ENCODE measurements at regions not wholly inside any gene's neighbourhood (a gene's known extent, or its start where the extent isn't known, plus 50 kb on each side); places are given as distances from the start of the nearest gene placed in this dataset.

DNA sequence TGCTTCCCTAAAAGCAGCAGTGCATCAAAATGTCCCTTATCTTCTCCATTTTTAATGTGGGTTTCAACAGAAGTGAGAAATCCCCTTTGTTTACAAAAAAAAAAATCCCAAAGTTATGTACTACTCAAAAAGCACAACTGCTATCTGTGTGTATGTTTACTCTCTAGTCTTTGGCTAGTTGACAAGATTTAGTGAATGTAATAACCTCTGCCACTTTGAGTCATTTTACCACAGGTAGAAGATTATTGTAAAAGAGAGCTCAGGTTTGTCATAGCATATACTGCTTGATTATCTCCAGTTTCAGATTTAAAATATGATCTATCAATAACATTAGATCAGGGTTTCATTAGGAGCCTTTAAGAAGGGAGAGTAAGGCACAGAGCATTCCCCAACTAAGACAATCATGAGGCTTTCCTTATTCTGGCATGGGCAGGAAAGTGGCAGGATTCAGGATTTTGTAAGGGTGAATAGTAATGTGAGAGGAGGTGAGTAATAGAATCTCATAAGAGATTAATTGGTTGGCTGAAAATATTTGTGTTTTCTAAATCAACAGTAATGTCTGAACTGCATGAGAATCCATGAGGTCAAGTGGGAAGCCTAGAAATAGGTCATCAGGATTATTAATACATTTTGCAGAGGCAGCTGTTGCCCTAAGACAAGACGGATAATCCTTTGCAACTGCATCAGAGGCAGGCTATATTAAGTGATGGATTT lies 1780.3 kb upstream of the LRRTM1 start:
- DNase-seq (no peak), ATAC-seq (no peak)
- H3K4me3 Mint-ChIP-seq: no peak overlapping the region
- H3K27me3 Mint-ChIP-seq: no peaks in the 10 kb centered on the region
- H3K36me3 Mint-ChIP-seq (ENCODE audit: low read depth): no peaks in the 10 kb centered on the region
- TF ChIP-seq, protein P1, sequence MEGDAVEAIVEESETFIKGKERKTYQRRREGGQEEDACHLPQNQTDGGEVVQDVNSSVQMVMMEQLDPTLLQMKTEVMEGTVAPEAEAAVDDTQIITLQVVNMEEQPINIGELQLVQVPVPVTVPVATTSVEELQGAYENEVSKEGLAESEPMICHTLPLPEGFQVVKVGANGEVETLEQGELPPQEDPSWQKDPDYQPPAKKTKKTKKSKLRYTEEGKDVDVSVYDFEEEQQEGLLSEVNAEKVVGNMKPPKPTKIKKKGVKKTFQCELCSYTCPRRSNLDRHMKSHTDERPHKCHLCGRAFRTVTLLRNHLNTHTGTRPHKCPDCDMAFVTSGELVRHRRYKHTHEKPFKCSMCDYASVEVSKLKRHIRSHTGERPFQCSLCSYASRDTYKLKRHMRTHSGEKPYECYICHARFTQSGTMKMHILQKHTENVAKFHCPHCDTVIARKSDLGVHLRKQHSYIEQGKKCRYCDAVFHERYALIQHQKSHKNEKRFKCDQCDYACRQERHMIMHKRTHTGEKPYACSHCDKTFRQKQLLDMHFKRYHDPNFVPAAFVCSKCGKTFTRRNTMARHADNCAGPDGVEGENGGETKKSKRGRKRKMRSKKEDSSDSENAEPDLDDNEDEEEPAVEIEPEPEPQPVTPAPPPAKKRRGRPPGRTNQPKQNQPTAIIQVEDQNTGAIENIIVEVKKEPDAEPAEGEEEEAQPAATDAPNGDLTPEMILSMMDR (IDR thresholded peaks at IDR 0.05): no peak
- peaks cover 19% of the 10 kb centered on the region for H3K9me3 Mint-ChIP-seq
- intact Hi-C loops (cut with micrococcal nuclease): no loop called here
- no peaks in the 10 kb centered on the region for H3K4me1 Mint-ChIP-seq (ENCODE audit: low read depth)
- H3K27ac Mint-ChIP-seq: no peak overlapping the region
- POLR2A ChIA-PET: no interaction called here
- CTCF ChIA-PET: no interaction called here

DNA sequence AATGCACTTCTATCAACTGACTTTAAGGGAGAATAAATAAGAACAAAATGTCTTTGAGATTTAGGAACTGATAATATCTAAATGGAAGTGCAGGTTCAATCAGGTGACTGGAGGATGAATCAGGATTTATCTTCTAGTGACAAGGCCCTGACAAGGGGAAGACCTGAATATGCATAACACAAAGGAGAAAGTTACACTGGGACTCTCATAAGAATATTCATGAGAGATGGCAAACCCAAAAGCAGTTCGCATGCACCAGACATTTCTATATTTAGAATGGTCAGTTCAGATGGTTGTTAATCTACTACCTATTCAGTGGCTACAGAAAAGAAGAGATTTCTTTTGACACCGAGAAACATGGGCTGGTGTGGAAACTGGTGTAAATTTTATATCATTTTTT lies 1771.3 kb upstream of the LRRTM1 start:
- CTCF ChIA-PET: no interaction called here
- Mint-ChIP-seq H3K36me3 (ENCODE audit: low read depth) (no peaks in the 10 kb centered on the region), H3K4me3 (no peak overlapping the region), H3K4me1 (ENCODE audit: low read depth) (no peaks in the 10 kb centered on the region), H3K27ac (no peak overlapping the region), H3K27me3 (no peaks in the 10 kb centered on the region), H3K9me3 (peaks cover 3% of the 10 kb centered on the region)
- no peak for DNase-seq
- POLR2A ChIA-PET: no interaction called here
- intact Hi-C loops (cut with micrococcal nuclease): no loop called here
- ATAC-seq: no peak
- TF ChIP-seq, protein P1 (IDR thresholded peaks at IDR 0.05): no peak

DNA sequence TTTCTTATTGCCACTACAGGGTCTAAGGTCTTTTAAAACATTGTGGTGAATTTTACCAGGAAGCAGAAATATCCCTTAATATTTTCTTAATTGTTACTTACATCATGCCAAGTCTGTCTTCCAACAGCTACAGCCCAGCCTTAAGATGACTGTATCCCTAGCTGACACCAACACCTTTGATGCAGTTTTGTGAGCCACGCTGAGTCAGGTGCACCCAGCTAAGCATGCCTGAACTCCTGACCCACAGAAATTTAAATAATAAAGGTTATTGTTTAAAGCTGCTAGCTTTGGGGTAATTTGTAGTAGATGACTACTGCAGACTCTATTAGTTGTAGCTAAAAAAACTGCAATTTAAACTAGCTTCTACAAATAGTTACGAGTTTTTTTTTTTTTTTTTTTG lies 1757.9 kb upstream of the LRRTM1 start:
- Mint-ChIP-seq H3K36me3 (ENCODE audit: low read depth) (no peaks in the 10 kb centered on the region), H3K27ac (no peak overlapping the region), H3K9me3 (peaks cover 16% of the 10 kb centered on the region), H3K4me3 (no peak overlapping the region), H3K4me1 (ENCODE audit: low read depth) (no peaks in the 10 kb centered on the region), H3K27me3 (no peaks in the 10 kb centered on the region)
- POLR2A ChIA-PET: no interaction called here
- intact Hi-C loops (cut with micrococcal nuclease): no loop called here
- no peak for ATAC-seq
- no peak for DNase-seq
- TF ChIP-seq, protein P1 (IDR thresholded peaks at IDR 0.05): no peak
- CTCF ChIA-PET: no interaction called here

DNA sequence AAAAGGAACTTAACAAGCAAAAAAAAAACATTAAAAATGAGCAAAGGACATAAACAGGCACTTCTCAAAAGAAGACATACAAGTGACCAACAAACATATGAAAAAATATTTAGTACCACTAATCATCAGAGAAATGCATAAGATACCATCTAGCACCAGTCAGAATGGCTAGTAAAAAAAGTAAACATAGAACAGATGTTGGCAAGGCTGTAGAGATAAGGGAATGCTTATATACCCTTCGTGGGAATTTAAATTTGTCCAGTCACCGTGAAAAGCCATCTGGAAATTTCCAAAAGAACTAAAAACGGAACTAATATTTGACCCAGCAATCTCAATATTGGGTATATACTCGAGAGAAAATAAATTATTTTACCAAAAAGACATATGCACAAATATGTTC lies 1751.3 kb upstream of the LRRTM1 start:
- POLR2A ChIA-PET: no interaction called here
- CTCF ChIA-PET: no interaction called here
- H3K27ac Mint-ChIP-seq: no peak overlapping the region
- no peaks in the 10 kb centered on the region for H3K27me3 Mint-ChIP-seq
- intact Hi-C loops (cut with micrococcal nuclease): no loop called here
- ATAC-seq (no peak), DNase-seq (no peak)
- no peaks in the 10 kb centered on the region for H3K4me1 Mint-ChIP-seq (ENCODE audit: low read depth)
- no peaks in the 10 kb centered on the region for H3K36me3 Mint-ChIP-seq (ENCODE audit: low read depth)
- H3K9me3 Mint-ChIP-seq: peaks cover 10% of the 10 kb centered on the region
- H3K4me3 Mint-ChIP-seq: no peak overlapping the region
- TF ChIP-seq, protein P1 (IDR thresholded peaks at IDR 0.05): no peak

DNA sequence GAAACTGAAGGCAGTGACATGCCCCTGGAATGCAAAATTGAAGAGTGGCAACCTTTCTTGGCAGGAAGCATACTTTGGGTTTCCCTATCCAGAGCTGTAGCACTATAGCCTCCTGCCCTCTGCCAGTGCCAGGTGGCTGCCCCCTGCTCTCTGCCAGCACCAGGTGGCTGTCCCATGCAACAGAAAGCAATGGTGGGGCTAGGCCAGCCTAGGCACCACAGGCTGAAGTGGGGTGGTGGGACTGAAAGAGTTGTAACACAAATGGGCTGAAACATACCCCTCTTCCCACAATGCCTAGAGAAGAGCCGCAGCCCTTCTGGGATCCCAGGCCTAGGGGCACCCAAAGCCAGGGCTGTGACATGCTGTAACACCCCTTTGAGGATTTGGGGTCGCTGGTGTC lies 1739.3 kb upstream of the LRRTM1 start:
- H3K4me1 Mint-ChIP-seq (ENCODE audit: low read depth): no peaks in the 10 kb centered on the region
- H3K4me3 Mint-ChIP-seq: no peak overlapping the region
- TF ChIP-seq, protein P1 (IDR thresholded peaks at IDR 0.05): no peak
- H3K27me3 Mint-ChIP-seq: no peaks in the 10 kb centered on the region
- POLR2A ChIA-PET: no interaction called here
- intact Hi-C loops (cut with micrococcal nuclease): no loop called here
- H3K9me3 Mint-ChIP-seq: peaks cover 13% of the 10 kb centered on the region
- no peak for ATAC-seq
- no peaks in the 10 kb centered on the region for H3K36me3 Mint-ChIP-seq (ENCODE audit: low read depth)
- no peak overlapping the region for H3K27ac Mint-ChIP-seq
- no peak for DNase-seq
- CTCF ChIA-PET: no interaction called here

Data from activated CD8-positive, alpha-beta T cell treated with anti-CD3 and anti-CD28 coated beads for 36 hours (primary cell).